ENCODE measurements at regions not wholly inside any gene's neighbourhood (a gene's known extent, or its start where the extent isn't known, plus 50 kb on each side); places are given as distances from the start of the nearest gene placed in this dataset.

GRCh38 chr12:111105294-111105693 lies 184.9 kb upstream of the MYL2 start:
- TF ChIP-seq POLR2A (IDR thresholded peaks at IDR 0.05) (no peak), CTCF (IDR thresholded peaks at IDR 0.05) (no peak)

All from transverse colon (tissue), 3 donors.